Dermis blood vessel endothelial cell (primary cell): ENCODE measurements at regions not wholly inside any gene's neighbourhood (a gene's known extent, or its start where the extent isn't known, plus 50 kb on each side); places are given as distances from the start of the nearest gene placed in this dataset.
"Not testable (repeated sequence)": the region's sequence is repeated elsewhere in the genome, so short reads cannot be mapped to it uniquely, and the experiment has no call there.

Source experiments
- DNase-seq: peaks from one replicate; pipeline ENCODE4 v3.0.0; 2010

GRCh38 chr9:95574176-95574575 is 57.4 kb upstream of the PTCH1 start:
- no peak for DNase-seq

DNA sequence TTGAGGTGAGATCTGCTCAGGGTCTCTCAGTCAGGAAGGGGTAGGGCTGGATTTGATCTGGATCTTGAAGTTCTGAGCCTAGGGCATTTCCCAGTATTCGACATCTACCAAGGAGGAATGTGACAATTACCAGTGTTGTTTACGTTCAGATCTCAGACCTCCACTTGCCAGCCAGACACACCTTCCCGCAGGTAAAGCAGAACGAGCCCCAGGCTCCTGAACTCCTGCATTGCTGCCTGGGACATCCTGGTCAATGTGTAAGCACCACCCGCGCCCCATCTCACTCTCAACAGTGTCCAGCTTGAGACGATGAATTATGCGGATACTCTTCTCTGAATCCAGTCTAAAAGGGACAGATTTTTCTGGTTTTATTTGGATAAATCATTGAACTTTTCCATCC is 56.7 kb upstream of the PTCH1 start:
- no peak for DNase-seq

DNA sequence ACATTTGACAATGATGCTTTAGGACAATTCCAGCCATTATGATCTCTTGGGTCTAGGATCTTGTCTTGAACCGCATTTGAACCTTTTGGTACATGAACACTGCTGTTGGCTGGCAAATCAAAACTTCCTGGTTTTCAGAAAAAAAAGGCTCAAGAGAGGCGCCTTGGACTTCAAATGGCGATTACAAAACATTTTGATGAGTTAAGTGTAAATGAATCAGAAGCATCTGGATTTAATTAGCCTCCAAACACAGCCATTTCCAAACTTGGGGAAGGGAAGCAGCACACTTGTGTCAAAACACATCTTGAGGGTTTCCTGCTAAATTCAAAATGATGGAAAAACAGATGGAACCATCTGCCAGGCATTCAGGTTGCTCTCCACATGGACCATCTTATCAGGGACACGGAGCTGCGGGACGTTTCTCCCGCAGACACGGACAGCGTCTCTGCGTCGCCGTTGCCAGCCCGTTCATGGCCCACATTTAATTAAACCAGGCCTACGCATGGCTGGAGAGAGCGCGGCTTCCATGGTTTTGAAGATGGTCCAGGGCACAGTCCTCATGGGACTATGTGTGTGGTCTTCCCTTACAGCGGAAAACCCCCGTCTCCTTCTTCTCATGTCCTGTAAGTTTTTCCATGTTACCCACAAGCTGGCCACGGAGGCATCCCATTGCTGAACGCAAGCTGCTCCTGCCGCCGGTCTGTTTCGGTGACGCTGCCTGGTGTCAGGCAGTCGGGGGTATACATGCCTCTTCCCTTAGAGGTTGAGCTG is 55.8 kb upstream of the PTCH1 start:
- no peak for DNase-seq

DNA sequence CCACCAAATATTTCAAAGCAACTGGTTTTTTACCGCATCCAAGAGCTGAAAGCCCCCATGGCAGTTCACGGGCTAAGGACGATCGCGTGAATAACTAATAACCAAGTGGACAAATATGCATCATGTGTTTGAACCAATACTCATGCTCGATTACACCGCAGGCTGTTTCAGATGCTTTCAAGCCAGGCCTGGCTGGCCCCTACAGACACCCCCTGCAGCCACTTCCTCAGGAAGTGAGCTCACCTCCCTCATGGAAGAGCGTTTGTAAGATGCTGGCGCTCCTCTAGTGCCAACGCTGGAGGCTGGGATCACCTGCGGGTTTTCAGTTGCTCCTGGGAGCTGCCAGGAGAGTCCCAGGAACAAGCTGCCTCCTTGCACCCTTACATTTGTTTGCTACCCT is 53.9 kb upstream of the PTCH1 start:
- peak; percentile 76 for DNase-seq

- peak; percentile 33 for DNase-seq
These were observed 53.4 kb upstream of the PTCH1 start for GRCh38 chr9:95570150-95570549.

- not testable (repeated sequence) for DNase-seq
These were observed 52.0 kb upstream of the PTCH1 start for GRCh38 chr9:95568735-95569134.
